Activated CD8-positive, alpha-beta T cell treated with anti-CD3 and anti-CD28 coated beads for 36 hours (primary cell): ENCODE measurements at regions not wholly inside any gene's neighbourhood (a gene's known extent, or its start where the extent isn't known, plus 50 kb on each side); places are given as distances from the start of the nearest gene placed in this dataset.

Experiments used
- ATAC-seq: fragments of 200-7000 bp; cut with Tn5 transposase; one replicate; pipeline ENCODE4 v1.10.0; 2021; ENCODE audit warnings: mild to moderate bottlenecking, moderate library complexity
- CTCF ChIA-PET: fragments of 350-600 bp; sonication (Branson Sonifier 250); formaldehyde crosslinking; loops from one replicate; lab custom pipeline; 2021; ENCODE audit warnings: antibody characterized with exemption; lab: Charles Lee
- POLR2A ChIA-PET: fragments of 350-600 bp; sonication (Branson Sonifier 250); formaldehyde crosslinking; loops from one replicate; lab custom pipeline; 2021; ENCODE audit warnings: antibody characterized with exemption; lab: Charles Lee
- DNase-seq: peaks from one replicate; pipeline ENCODE4 v3.0.0-alpha.2; 2020
- H3K27ac Mint-ChIP-seq: one replicate; pipeline ENCODE4 v1.8.0; 2021; ENCODE audit warnings: mild to moderate bottlenecking, mixed read lengths
- H3K27me3 Mint-ChIP-seq: one replicate; pipeline ENCODE4 v1.8.0; 2021; ENCODE audit warnings: mixed read lengths
- H3K36me3 Mint-ChIP-seq: one replicate; pipeline ENCODE4 v1.8.0; 2021; ENCODE audit warnings: low read depth, mixed read lengths
- H3K4me1 Mint-ChIP-seq: one replicate; pipeline ENCODE4 v1.8.0; 2021; ENCODE audit warnings: low read depth, mixed read lengths
- H3K4me3 Mint-ChIP-seq: one replicate; pipeline ENCODE4 v1.8.0; 2021; ENCODE audit warnings: mild to moderate bottlenecking, moderate library complexity, mixed read lengths
- H3K9me3 Mint-ChIP-seq: one replicate; pipeline ENCODE4 v1.8.0; 2021; ENCODE audit warnings: mixed read lengths
- intact Hi-C: fragments of 100-400 bp; cut with micrococcal nuclease; formaldehyde crosslinking; loops from one replicate; pipeline ENCODE4 v1.10.0; 2022
- TF ChIP-seq, protein P1 (sequence below): fragments of 200-600 bp; IDR thresholded peaks from one replicate; pipeline ENCODE4 v1.8.0; 2022; ENCODE audit warnings: antibody characterized with exemption, mild to moderate bottlenecking

DNA sequence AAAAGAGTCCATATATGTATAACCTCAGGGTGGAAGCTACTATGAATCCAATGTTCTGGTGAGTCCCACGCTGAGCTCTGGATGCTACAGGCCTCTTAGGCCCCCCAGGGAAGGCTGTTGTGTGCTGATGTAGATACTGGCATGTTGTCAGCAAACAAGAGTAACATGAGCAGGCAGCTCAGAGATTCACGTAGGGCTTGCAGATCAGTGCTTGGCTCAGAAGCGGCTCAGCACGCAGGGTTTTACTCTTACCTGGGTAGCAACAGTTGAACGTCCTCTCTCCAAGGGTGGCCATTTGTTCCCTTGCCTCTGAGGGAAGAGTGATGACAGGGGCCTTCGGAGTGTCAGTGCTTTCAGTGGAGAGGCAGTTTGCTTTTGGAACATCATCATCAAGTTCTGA is 93.4 kb downstream of the ZFP64 start:
- peaks cover 2% of the 10 kb centered on the region for H3K36me3 Mint-ChIP-seq
- TF ChIP-seq, protein P1, sequence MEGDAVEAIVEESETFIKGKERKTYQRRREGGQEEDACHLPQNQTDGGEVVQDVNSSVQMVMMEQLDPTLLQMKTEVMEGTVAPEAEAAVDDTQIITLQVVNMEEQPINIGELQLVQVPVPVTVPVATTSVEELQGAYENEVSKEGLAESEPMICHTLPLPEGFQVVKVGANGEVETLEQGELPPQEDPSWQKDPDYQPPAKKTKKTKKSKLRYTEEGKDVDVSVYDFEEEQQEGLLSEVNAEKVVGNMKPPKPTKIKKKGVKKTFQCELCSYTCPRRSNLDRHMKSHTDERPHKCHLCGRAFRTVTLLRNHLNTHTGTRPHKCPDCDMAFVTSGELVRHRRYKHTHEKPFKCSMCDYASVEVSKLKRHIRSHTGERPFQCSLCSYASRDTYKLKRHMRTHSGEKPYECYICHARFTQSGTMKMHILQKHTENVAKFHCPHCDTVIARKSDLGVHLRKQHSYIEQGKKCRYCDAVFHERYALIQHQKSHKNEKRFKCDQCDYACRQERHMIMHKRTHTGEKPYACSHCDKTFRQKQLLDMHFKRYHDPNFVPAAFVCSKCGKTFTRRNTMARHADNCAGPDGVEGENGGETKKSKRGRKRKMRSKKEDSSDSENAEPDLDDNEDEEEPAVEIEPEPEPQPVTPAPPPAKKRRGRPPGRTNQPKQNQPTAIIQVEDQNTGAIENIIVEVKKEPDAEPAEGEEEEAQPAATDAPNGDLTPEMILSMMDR: no peak
- H3K9me3 Mint-ChIP-seq: no peaks in the 10 kb centered on the region
- CTCF ChIA-PET: no interaction called here
- H3K27me3 Mint-ChIP-seq: peaks cover 5% of the 10 kb centered on the region
- H3K4me1 Mint-ChIP-seq: peaks cover 3% of the 10 kb centered on the region
- DNase-seq: no peak
- POLR2A ChIA-PET: no interaction called here
- no peak overlapping the region for H3K4me3 Mint-ChIP-seq
- H3K27ac Mint-ChIP-seq: no peak overlapping the region
- no peak for ATAC-seq
- intact Hi-C loops: no loop called here

GRCh38 chr20:52096117-52096516 is 95.5 kb downstream of the ZFP64 start:
- DNase-seq (no peak), ATAC-seq (no peak)
- TF ChIP-seq, protein P1: no peak
- H3K4me1 Mint-ChIP-seq: no peaks in the 10 kb centered on the region
- H3K4me3 Mint-ChIP-seq: no peak overlapping the region
- ChIA-PET POLR2A (no interaction called here), CTCF (interaction anchor here (1.4 kb wide), 1 partner anchor 11 kb away, joined by 7 read pairs; no protein-coding TSS in a partner anchor)
- no peaks in the 10 kb centered on the region for H3K9me3 Mint-ChIP-seq
- H3K27me3 Mint-ChIP-seq: no peaks in the 10 kb centered on the region
- H3K36me3 Mint-ChIP-seq: peaks cover 2% of the 10 kb centered on the region
- intact Hi-C loops: no loop called here
- no peak overlapping the region for H3K27ac Mint-ChIP-seq

- no peak overlapping the region for H3K4me3 Mint-ChIP-seq
- TF ChIP-seq, protein P1: no peak
- H3K36me3 Mint-ChIP-seq: peaks cover 4% of the 10 kb centered on the region
- POLR2A ChIA-PET: no interaction called here
- CTCF ChIA-PET: no interaction called here
- no peaks in the 10 kb centered on the region for H3K4me1 Mint-ChIP-seq
- intact Hi-C loops: no loop called here
- no peaks in the 10 kb centered on the region for H3K9me3 Mint-ChIP-seq
- ATAC-seq (no peak), DNase-seq (no peak)
- H3K27ac Mint-ChIP-seq: no peak overlapping the region
- H3K27me3 Mint-ChIP-seq: no peaks in the 10 kb centered on the region
Observed at GRCh38 chr20:52094693-52095092, 96.9 kb downstream of the ZFP64 start.

DNA sequence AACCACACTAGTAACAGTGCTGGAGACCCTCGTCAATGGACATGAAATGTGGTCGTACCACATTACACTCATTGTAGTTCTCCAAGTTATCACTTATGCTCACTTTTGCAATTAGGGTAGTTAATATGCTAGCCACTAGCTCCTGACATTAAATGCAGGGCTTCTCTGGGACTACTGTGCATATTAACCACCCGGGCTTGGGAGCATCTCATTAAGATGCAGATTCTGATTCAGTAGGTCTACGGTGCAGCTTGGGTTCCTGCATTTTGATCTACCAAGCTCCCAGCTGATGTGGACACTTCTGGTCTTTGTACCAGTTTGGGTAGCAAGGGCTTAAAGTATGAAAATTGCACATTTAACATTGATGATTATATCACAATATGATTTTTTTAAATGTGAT is 98.0 kb downstream of the ZFP64 start:
- Mint-ChIP-seq H3K4me3 (no peak overlapping the region), H3K27me3 (no peaks in the 10 kb centered on the region), H3K9me3 (no peaks in the 10 kb centered on the region), H3K36me3 (peaks cover 9% of the 10 kb centered on the region), H3K4me1 (no peaks in the 10 kb centered on the region), H3K27ac (no peak overlapping the region)
- TF ChIP-seq, protein P1: no peak
- no peak for DNase-seq
- CTCF ChIA-PET: no interaction called here
- ATAC-seq: no peak
- intact Hi-C loops: no loop called here
- POLR2A ChIA-PET: no interaction called here

- H3K9me3 Mint-ChIP-seq: peaks cover 13% of the 10 kb centered on the region
- TF ChIP-seq, protein P1: no peak
- POLR2A ChIA-PET: no interaction called here
- intact Hi-C loops: no loop called here
- H3K4me1 Mint-ChIP-seq: no peaks in the 10 kb centered on the region
- H3K4me3 Mint-ChIP-seq: no peak overlapping the region
- no peaks in the 10 kb centered on the region for H3K27me3 Mint-ChIP-seq
- H3K36me3 Mint-ChIP-seq: peaks cover 40% of the 10 kb centered on the region
- no peak overlapping the region for H3K27ac Mint-ChIP-seq
- CTCF ChIA-PET: interaction anchor here (0.8 to 1.8 kb wide), 3 partner anchors 8 to 290 kb away, joined by 3 to 5 read pairs (median 3); no protein-coding TSS in a partner anchor
- no peak for DNase-seq
- no peak for ATAC-seq
Observed at GRCh38 chr20:52090035-52090434, 101.5 kb downstream of the ZFP64 start.
